Neural crest cell (in vitro differentiated cells): ENCODE measurements at regions not wholly inside any gene's neighbourhood (a gene's known extent, or its start where the extent isn't known, plus 50 kb on each side); places are given as distances from the start of the nearest gene placed in this dataset.

Source experiments
- DNase-seq: peaks from one replicate; pipeline ENCODE4 v3.0.0; 2021; ENCODE audit warnings: low read depth, mixed read lengths, low spot score
- H3K27ac Mint-ChIP-seq: one replicate; pipeline ENCODE4 v1.8.0; 2021; ENCODE audit warnings: mild to moderate bottlenecking, mixed read lengths; ENCODE audit not compliant: unreplicated experiment
- H3K27me3 Mint-ChIP-seq: 2 replicates; pipeline ENCODE4 v1.8.0; 2021; ENCODE audit warnings: low read depth, mild to moderate bottlenecking, mixed read lengths
- H3K36me3 Mint-ChIP-seq: 2 replicates; pipeline ENCODE4 v1.8.0; 2021; ENCODE audit warnings: low read depth, mild to moderate bottlenecking, mixed read lengths
- H3K4me1 Mint-ChIP-seq: 2 replicates; pipeline ENCODE4 v1.8.0; 2021; ENCODE audit warnings: mixed read lengths
- H3K4me3 Mint-ChIP-seq: one replicate; pipeline ENCODE4 v1.8.0; 2021; ENCODE audit warnings: mild to moderate bottlenecking, mixed read lengths
- H3K9me3 Mint-ChIP-seq: 2 replicates; pipeline ENCODE4 v1.8.0; 2021; ENCODE audit warnings: mixed read lengths
- CTCF ChIP-seq: fragments of 200-600 bp; sonication (generic); conservative IDR thresholded peaks from 2 replicates; pipeline ENCODE4 v1.5.0; 2021; ENCODE audit warnings: antibody characterized with exemption, mild to moderate bottlenecking

DNA sequence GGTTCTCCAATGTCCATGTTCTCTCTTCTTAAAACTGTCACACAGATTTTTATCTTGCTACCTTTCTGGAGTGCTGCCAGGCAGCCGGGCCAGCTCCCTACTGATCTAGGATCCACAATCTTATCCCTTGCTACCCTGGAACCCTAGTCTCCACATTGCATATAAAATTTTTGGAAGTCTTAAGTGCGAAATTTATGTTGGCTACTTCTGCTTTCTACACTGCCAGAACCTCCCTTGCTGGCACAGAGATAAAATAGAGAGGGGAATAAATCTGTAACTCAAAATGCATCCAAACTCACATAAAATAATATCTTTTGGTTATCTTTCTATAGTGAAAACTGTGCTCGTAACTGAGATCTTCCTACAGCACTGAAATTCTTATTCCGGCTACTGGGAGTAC lies 182.6 kb downstream of the ZPLD1 start:
- H3K36me3 Mint-ChIP-seq = no peaks in the 10 kb centered on the region
- H3K4me1 Mint-ChIP-seq = no peaks in the 10 kb centered on the region
- no peak for DNase-seq
- TF ChIP-seq CTCF = no peak
- H3K9me3 Mint-ChIP-seq = no peaks in the 10 kb centered on the region
- no peak overlapping the region for H3K27ac Mint-ChIP-seq
- H3K27me3 Mint-ChIP-seq = no peaks in the 10 kb centered on the region
- H3K4me3 Mint-ChIP-seq = no peak overlapping the region

DNA sequence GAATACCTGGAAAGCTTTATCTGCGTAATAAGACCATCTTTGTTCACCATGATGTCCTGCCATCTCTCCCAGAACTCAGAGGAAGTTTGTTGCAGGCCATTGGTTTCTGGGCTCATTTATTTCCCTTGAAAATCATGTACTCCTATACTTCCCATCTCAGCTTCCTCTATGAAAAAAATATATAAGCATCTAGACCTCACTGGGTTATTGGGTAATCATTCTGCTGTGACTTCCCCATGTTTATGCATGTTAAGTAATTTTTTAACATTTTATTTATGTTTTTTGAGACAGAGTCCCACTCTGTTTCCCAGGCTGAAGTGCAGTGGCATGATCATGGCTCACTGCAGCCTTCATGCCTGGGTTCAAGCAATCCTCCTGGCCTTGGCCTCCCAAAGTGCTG lies 184.5 kb downstream of the ZPLD1 start:
- H3K36me3 Mint-ChIP-seq = no peaks in the 10 kb centered on the region
- H3K27me3 Mint-ChIP-seq = no peaks in the 10 kb centered on the region
- H3K27ac Mint-ChIP-seq = no peak overlapping the region

DNA sequence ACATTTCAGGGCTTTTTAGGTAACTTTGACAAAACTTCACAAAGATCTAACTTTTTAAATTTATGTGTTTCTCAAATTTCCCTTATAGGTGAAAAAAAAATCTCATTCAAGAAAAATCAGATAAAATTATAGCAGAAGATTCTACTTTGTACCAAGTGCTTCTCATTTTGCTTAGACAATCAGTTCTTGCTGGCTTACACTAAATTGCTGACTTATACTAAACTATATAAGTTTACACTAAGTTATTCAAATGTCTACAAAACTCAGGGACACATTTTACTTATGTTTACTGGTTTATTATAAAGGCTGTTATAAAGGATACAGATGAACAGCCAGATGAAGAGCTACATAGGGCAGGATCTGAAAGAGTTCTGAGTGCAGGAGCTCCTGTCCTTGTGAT lies 195.1 kb downstream of the ZPLD1 start:
- TF ChIP-seq CTCF = no peak
- Mint-ChIP-seq H3K9me3 (peaks cover 9% of the 10 kb centered on the region), H3K27ac (no peak overlapping the region), H3K4me1 (no peaks in the 10 kb centered on the region), H3K36me3 (no peaks in the 10 kb centered on the region), H3K4me3 (no peak overlapping the region), H3K27me3 (no peaks in the 10 kb centered on the region)
- no peak for DNase-seq

More for the DNA sequence above, 184.5 kb downstream of the ZPLD1 start:
- H3K4me3 Mint-ChIP-seq = no peak overlapping the region
- no peaks in the 10 kb centered on the region for H3K4me1 Mint-ChIP-seq
- no peak for TF ChIP-seq CTCF
- H3K9me3 Mint-ChIP-seq = no peaks in the 10 kb centered on the region
- DNase-seq = no peak

DNA sequence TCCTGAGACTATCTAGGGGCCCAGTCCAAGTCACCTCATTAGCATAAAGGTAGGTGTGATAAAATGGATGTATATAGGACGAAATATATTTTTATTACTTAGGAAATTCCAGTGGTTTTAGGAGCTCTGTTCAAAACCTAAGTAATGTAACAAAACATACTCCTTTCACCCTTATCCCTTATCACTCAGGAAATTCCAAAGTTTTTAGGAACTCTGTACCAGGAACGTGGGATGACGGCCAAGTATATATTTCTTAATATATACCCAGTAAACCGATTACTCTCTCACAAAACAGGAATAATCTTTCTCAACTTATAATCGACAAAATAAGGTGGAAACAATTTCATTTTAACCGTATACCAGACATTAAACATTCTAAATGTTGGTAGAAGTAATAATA lies 195.7 kb downstream of the ZPLD1 start:
- peaks cover 6% of the 10 kb centered on the region for H3K9me3 Mint-ChIP-seq
- TF ChIP-seq CTCF = no peak
- H3K27me3 Mint-ChIP-seq = no peaks in the 10 kb centered on the region
- H3K36me3 Mint-ChIP-seq = no peaks in the 10 kb centered on the region
- no peak overlapping the region for H3K4me3 Mint-ChIP-seq
- no peak overlapping the region for H3K27ac Mint-ChIP-seq
- no peaks in the 10 kb centered on the region for H3K4me1 Mint-ChIP-seq
- no peak for DNase-seq

DNA sequence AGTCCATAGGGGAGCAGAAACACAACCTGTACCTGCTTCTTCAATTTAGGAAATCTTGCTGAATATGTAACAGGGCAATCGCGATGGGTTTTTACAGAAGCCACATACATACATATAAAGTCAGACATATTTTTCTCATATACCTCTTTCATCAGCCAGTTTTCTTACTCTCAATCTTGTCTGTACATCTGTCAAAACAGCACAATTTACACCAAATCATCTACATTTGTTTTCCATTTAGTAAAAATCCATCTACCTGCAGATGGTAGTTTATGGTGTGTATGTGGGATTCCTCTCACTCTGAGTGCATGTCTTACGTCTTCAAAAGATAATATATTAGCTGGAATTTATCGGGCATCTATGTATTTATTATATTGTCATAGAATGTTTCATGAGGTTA lies 208.7 kb downstream of the ZPLD1 start:
- H3K4me3 Mint-ChIP-seq = no peak overlapping the region
- TF ChIP-seq CTCF = no peak
- DNase-seq = no peak
- no peak overlapping the region for H3K27ac Mint-ChIP-seq
- H3K9me3 Mint-ChIP-seq = peaks cover 5% of the 10 kb centered on the region
- peaks cover 12% of the 10 kb centered on the region for H3K27me3 Mint-ChIP-seq
- H3K36me3 Mint-ChIP-seq = no peaks in the 10 kb centered on the region
- H3K4me1 Mint-ChIP-seq = no peaks in the 10 kb centered on the region

GRCh38 chr3:102646557-102646956 lies 211.7 kb downstream of the ZPLD1 start:
- no peaks in the 10 kb centered on the region for H3K36me3 Mint-ChIP-seq
- no peak overlapping the region for H3K4me3 Mint-ChIP-seq
- no peak for TF ChIP-seq CTCF
- H3K4me1 Mint-ChIP-seq = no peaks in the 10 kb centered on the region
- DNase-seq = no peak
- H3K27ac Mint-ChIP-seq = no peak overlapping the region
- peaks cover 10% of the 10 kb centered on the region for H3K27me3 Mint-ChIP-seq
- H3K9me3 Mint-ChIP-seq = peaks cover 3% of the 10 kb centered on the region
